HG03025 (cell line): ENCODE measurements at regions not wholly inside any gene's neighbourhood (a gene's known extent, or its start where the extent isn't known, plus 50 kb on each side); places are given as distances from the start of the nearest gene placed in this dataset.
"Not testable (repeated sequence)": the region's sequence is repeated elsewhere in the genome, so short reads cannot be mapped to it uniquely, and the experiment has no call there.

Experiments
- ATAC-seq: cut with Tn5 transposase; IDR thresholded peaks from one replicate; pipeline ENCODE4 v1.9.1; 2021; ENCODE audit warnings: mild to moderate bottlenecking, moderate library complexity; ENCODE audit not compliant: unreplicated experiment, low FRiP score

GRCh38 chr5:106314221-106314824 is 1356.4 kb downstream of the EFNA5 start:
- ATAC-seq: no peak

- no peak for ATAC-seq
These were observed 1358.4 kb downstream of the EFNA5 start for GRCh38 chr5:106312360-106312759.

GRCh38 chr5:106311230-106311915 is 1359.4 kb downstream of the EFNA5 start:
- ATAC-seq: no peak

- ATAC-seq: no peak
These were observed 1363.5 kb downstream of the EFNA5 start for GRCh38 chr5:106307265-106307664.

- ATAC-seq: no peak
These were observed 1364.3 kb downstream of the EFNA5 start for GRCh38 chr5:106306313-106307028.

GRCh38 chr5:106303911-106304310 is 1366.8 kb downstream of the EFNA5 start:
- ATAC-seq: no peak

- no peak for ATAC-seq
These were observed 1378.1 kb downstream of the EFNA5 start for GRCh38 chr5:106292654-106293053.

- ATAC-seq: no peak
These were observed 1379.9 kb downstream of the EFNA5 start for GRCh38 chr5:106290841-106291240.

- ATAC-seq: no peak
These were observed 1381.8 kb downstream of the EFNA5 start for GRCh38 chr5:106288979-106289378.

- no peak for ATAC-seq
These were observed 1393.1 kb downstream of the EFNA5 start for GRCh38 chr5:106277540-106278096.

GRCh38 chr5:106269252-106269843 is 1401.4 kb downstream of the EFNA5 start:
- no peak for ATAC-seq

GRCh38 chr5:106267256-106267655 is 1403.5 kb downstream of the EFNA5 start:
- no peak for ATAC-seq

GRCh38 chr5:106262395-106262794 is 1408.3 kb downstream of the EFNA5 start:
- ATAC-seq: no peak

GRCh38 chr5:106259431-106260090 is 1411.2 kb downstream of the EFNA5 start:
- not testable (repeated sequence) for ATAC-seq

GRCh38 chr5:106258591-106259125 is 1412.1 kb downstream of the EFNA5 start:
- ATAC-seq: no peak

GRCh38 chr5:106254784-106255183 is 1416.0 kb downstream of the EFNA5 start:
- ATAC-seq: no peak

GRCh38 chr5:106246044-106246745 is 1424.5 kb downstream of the EFNA5 start:
- not testable (repeated sequence) for ATAC-seq

GRCh38 chr5:106241409-106241808 is 1429.3 kb downstream of the EFNA5 start:
- ATAC-seq: no peak

GRCh38 chr5:106205916-106206571 is 1464.7 kb downstream of the EFNA5 start:
- ATAC-seq: no peak
